HG03565 (cell line): ENCODE measurements at regions not wholly inside any gene's neighbourhood (a gene's known extent, or its start where the extent isn't known, plus 50 kb on each side); places are given as distances from the start of the nearest gene placed in this dataset.

Experiments
- ATAC-seq: cut with Tn5 transposase; IDR thresholded peaks from one replicate; pipeline ENCODE4 v1.9.1; 2021; ENCODE audit warnings: mild to moderate bottlenecking, moderate library complexity; ENCODE audit not compliant: unreplicated experiment

DNA sequence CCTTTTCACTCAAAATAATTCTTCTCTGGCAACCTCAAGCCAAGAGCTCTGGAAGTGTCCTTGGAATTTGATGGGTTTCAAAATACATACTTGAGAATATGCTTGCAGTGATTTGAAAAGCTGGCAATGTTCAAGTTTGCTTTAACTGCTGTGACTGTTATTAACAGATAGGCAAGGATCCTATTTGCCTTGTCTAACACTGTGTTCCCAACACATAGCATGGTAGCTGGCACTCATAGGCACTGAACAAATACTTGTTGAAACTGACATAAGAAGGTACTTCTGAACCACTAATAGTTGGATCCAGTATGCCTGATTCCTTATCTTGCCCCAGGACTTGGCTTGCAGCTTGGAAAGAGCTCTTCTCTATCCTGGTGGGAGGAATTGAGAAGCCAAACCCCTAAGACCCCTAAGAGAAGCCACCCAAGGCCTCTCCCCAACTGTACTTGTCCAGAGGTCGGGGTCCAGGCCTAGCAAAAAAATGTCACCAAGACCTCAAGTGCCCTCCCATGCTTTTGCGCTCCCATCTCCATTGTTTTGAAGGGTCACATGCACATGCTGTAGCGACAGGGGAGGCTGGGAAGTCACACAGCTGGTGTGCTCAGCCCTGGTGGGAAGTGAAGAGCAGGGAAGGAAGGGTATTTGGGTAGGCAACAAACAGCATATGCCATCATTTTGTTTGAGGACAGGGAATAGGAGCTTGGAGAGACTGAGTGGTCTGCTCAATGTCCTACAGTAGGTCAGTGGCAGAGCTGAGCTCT is 118.4 kb upstream of the HAAO start:
- ATAC-seq: no peak

DNA sequence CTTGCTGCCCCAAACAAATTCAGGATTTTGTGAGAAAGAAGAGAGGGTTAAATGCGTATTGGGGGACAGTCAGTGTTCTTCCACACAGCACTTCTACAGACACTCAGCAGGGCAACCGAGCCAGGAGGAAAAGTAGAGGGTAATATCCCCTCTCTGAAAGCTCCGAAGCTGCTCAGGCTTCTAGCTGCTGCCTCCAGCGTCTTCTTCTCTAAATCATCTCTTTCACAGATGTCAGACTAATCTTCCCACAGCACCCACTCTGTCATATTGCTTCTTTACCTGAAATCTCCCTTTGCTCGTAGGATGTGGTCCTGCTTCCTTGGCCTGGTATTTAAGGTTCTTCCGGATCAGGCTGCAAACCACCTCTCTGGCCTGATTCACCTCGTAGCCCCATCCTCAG is 117.6 kb upstream of the HAAO start:
- ATAC-seq: no peak

DNA sequence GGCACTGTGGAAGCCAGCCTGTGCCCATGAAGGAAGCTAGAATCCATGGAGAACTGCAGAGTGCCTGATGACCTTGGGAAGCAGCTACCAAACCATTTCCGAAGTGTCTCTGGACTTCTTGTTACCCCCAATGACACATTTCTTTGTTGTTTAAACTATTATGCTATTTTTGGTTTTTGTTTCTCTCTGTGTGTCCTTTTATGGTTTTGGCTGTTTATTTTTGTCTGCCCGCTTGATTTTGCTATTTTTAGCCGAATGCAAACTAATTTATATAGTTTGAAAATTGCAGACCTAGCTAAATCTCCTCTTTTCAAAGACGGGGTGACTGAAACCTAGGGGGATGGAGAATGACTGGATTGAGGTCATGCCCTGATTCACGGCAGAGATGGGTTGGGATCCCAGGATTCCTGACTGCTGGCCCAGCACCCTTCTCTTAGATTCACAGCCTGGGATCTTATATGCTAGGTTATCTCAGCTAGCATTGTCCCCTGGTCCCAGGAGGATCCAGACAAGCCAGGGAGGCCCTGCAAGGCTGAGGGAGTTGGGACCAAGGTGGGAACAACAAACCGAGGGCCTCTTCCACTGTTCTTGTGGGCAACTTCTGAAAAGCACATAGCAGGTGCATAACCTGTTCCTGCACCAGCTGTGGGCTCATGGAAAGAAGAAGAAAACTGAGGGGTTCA is 116.3 kb upstream of the HAAO start:
- no peak for ATAC-seq

DNA sequence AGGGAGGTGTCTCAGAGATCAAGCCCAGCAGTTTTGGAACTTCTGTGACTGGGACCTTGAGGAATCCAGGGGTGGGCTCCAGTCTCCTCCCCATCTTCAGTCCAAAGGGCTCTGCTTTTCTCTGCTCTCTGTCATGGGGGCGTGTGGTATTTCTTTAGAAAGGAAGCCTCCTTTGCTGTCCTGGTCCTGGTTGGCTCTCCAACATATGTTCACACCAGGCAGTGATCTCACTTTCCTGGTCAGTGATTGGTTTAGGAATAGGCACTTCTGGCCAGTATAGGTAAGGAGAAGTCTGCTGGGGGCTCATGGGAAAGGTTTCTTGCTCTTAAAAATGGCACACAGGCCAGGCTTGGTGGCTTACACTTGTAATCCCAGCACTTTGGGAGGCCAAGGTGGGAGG is 115.5 kb upstream of the HAAO start:
- no peak for ATAC-seq

DNA sequence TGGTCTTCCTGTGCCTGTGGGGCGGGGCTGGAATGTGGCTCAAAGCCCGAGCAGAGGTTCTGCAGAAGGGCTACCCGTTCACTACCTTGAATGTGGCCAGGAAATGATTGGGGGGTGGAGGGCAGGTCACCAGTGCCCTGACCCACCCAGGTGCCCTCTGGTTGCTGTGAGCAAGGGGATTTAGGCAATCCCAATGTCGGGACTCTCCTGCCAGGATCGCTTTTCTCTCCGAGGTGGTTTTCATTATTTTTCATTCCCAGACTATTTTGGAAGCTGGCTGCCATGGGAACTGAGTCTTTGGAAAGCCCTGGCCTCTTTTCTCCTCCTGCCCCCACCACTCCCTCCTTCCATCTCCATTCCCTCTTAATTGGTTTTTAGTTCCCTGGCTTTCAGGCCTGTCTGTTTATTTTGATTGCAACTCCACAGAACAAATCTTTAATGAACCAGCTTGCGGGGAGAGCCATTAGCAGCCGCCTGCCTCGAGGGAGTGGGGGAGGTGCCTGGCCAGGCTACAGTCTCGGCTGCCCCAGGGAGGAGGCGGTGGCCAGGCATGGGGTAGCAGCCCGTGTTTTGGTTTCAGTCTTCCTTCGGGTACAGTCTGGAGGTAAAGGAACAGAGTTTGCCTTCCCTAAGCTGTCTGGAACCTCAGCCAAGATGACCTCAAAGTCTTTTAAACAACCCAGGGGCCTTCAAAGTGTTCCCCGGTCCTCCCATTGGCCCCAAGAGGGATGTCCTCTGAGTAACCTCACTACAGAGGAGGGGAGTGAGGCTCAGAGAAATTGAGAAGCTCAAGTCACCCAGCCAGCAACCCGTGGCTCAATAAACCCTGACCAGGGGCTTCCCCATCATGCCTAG is 114.4 kb upstream of the HAAO start:
- ATAC-seq: no peak

DNA sequence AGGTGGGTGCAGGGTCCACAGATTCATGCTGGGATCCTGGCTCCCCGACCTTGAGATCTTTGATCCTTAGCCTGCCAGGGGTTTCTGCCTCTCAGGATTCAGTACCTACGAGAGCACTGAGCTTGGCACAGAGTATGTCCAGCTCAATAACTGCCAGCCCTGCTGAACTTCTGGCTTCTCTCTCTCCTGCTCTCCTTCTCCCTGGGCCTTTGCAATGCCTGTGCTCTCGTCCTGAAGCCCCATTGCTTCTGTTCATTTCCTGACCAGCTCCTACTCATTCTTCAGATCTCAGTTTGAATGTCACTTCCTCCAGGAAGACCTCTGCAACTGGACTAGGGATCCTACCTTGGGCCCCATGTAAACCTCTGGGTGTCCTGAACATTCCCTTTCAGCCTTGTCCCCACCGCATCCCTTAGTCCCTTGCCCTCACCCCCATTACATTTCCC is 113.8 kb upstream of the HAAO start:
- no peak for ATAC-seq

DNA sequence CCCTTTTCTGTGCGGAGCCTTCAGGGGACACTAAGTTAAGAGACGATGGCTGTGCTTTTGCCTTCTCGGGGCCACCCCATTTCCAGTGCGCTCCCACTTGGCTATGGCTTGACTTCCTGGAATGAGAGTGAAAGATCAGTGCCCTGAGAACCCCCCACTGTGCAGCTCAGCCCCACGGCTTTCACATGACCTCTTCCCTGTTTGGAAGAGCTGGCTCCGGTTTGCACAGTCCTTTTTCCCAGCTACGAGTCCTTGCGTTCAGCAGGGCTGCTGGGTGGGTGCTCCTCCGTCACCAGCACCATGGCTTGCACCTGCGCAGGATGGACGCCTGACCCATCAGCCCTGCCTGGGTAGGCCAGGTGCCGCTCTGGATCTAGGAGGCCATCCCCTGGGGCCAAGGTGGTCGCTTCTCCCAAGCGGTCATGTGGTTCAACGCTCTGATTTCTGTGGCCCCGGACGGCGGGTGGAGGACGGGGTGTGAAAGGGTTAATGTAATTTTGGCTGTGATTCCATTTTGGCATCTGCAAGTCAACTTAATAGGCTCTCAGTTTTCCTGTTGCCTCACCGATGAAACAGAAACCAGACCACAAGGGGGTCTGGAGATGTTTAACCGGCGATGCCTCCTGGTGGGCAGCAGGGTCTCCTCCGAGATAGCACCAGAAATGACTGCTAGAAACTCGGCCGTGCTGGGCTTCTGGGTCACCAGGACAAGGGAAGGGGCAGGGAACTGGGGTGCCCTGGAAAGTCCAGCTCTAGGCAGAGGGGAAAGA is 113.1 kb upstream of the HAAO start:
- no peak for ATAC-seq

DNA sequence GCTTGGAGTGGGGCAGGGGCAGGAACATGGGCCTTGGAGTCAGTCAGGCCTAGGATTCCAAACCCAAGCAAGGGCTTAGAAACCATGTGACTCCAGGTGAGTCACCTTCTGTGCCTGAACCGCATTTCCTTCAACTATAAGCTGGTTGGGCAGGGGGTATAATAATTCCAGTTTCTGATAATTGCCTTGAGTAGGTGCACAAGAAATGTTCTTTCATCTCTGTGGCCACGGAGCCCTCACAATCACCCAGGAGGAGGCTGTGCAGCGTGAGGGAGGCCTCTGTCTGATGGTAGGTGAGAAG is 112.1 kb upstream of the HAAO start:
- no peak for ATAC-seq

DNA sequence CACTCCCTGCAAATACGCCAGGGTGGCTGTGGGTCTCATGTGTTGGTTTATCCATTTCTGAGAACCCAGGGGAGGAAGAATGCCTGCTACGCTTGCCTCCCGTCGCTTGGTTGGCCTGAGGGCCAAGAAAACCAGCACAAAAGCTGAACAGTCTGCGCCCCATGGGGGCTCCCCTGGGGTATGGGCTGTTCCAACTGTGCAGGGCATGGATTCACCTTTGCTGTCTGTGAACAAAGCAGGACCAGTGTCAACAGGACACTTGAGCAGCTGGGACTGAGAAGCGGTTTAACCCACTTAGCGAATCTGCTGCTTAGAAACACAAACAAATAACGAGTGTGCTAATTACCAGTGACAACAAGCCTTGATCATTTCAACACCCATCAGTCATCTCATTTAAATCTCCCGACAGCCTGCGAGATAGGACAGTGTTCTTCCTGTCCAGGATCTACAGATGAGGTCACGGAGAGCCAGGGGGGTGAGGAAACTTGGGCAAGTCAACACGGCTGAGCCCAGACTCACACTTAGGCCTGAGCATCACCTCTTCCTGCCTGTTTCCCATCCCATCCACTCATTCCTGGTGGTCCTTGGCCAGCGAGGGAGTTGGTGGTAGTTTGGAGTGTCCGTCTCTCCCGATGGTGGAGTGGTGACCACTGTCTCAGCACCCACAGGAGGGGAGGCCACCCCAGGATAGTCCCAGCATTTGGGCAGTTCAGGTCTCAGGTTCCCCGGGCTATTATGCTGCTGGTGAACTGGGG is 111.6 kb upstream of the HAAO start:
- no peak for ATAC-seq

DNA sequence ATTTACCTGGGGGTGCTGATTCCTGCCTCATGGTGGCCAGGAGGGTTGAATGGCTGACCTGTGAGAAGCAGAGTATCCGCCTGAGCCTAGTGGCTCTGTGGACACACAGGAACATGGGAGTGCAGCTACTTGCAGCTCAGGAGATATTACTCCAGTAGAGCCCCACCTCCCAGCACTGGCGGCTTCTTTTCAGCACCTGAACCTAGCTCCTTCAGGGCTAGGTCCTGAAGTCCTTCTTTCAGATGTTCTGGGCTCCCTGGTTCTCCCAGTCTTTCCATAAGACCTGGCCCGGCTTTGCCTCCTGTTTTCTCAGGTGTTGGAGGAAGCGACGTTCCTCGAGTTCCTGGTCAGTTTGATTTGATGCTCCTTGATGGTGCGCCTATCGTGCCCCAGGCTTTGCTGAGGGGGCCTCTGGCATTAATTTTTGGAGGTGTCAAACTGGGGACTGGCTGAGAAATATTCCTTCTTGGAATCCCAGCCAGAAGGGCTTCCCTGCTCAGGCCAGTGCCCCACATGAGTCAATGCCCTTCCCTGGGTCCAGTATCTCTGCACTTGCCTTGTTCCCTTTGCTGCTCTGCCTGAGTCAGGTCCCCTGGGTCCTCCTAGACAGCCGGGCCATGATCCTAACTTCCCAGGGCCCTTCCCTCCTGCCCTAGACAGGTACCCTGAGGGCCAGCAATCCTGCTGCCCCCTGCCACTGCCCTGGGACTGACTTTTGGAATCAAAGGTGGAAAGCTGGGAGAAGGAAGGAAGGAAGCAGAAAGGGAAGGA is 110.7 kb upstream of the HAAO start:
- no peak for ATAC-seq

DNA sequence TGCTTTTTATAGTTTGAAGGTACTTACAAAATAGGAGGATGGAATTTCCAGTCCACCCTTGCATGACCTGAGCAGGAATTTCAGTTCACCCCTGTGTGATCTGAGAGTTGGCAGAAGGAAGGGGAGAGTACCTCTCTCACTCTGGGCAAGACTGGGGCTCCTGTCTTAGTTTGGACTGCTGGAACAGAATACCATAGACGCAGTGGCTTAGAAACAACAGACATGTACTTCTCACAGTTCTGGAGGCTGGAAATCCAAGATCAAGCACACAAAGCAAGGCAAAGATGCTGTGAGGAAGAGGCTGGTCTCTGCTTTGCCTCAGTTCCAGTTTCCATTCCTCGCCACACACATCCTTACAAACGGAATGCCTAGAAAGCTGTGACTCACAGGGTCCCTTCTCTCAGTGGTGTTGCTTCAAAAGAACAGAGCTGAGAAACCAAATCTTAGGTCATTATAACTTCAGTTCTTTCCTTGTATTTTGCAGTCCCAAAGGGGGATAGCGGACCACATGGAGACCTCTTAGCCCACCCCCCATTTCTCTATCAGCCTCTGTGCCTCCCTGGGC is 108.8 kb upstream of the HAAO start:
- ATAC-seq: no peak

DNA sequence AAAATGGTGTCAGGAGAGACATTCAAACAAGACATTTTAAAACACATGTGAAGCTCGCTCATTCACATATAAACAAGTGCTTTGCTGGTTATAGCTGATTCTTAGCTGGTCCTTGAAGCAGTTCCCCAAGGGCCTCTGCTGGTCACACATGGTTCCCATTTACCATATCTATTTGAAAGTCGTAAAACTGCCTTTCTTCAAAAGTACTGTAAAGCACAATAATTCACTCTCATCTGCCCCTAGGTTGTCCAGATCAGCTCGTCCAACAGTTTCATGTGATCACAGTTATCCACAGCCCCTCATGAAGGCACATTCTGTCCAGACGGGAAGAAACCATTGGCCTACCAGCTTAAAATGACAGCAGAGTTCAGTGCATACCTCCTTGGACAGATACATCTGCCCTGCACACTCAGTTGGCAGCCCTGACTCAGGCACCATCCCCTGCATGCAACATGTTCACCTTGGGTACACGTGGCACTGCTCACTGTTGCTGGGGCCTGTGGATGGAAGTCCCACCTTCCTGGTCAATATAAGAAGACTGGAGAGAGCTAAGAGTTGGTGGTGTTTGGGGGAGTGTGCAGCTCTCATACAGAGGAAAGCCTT is 108.0 kb upstream of the HAAO start:
- ATAC-seq: no peak

DNA sequence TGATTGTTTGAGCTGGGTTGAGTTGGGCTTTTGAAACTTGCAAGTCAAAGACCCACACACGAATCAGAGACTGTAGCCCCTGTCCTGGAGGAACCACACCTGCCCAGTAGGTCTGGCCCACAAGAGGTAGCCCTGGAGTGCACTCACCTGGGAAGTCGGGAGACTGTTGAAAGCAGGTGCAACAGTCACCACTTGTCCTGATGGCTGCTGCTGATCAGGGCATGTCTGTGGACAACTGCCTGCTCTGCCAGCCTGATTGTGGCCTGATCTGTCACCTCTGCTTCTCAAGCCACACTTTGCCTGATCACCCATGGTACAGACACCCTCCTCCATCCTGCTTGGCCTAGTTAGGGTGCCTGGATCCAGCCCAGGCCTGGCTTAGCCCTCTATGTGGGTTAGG is 105.0 kb upstream of the HAAO start:
- no peak for ATAC-seq

DNA sequence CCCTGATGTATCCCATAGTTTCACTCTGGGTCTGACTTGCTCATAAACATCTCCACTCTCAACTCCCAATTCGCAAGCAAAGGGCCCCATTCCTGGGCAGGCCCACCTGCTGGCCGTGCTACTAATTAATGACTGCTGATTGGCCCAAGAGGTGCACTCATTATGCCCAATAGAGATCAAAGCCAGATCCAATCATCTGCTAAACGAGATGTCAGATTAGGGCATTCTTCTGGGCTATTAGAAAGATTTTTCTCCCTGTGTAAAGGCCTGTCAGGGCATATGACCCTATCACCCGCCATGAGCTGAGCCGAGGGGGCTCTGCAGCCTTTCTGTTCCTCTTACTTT is 103.4 kb upstream of the HAAO start:
- ATAC-seq: no peak

DNA sequence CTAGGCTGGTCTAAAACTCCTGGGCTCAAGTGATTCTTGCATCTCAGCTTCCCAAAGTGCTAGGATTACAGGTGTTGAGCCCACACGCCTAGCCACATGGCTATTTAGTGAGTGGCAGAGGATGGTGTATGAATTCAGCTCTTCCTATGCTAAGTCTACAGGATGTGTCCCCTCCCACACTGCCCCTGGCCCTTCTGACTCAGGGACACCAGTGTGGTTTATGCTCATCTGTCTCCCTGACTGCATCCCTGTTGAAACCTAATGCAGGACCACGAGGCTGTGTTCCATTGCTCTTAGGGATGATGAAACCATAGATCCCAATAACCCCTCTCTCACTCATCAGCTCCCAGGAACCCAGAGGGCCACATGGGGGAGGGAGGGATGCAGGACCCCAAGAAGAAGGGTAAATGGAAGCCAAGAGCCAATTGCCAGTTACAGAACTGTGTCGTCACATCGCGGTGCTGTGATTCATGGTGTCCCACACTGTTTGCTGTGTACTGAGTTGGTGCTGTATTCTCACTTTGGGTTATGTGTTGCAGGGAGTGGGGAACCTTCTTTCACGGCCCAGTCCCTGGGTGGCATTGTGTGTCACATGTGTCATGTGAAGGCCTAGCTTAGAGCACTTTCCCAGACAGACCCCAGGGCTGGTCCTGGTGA is 102.9 kb upstream of the HAAO start:
- no peak for ATAC-seq

DNA sequence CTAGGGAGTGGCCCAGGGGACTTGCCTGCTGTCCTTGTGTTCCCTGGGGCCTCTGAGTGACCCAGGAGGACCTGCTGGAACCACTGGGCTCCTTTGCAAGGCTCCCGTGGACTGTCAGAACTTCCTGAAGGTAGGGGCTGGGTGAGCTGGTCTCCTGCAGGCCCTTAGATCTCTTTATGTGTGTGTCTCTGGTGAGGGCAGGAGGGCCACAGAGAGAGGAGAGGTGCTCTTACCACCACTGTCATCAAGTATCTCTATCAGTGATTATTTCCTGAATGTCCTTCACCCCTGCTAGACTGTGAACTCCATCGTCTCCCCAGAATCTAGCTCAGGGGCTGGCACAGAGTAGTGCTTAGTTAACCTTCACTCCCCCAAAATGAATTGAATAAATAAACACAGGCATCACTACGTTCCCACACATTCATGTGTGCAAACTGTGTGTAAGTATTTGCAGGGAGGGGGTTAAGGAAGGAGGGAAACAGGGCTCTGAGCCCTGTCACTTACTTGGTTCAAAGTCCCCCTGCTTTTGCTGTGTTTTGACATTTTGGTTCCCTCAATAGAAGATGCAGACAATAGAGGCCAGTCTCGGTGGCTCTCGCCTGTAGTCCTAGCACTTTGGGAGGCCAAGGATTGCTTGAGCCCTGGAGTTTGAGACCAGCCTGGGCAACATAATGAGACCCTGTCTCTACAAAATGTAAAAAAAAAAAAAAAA is 100.8 kb upstream of the HAAO start:
- no peak for ATAC-seq

DNA sequence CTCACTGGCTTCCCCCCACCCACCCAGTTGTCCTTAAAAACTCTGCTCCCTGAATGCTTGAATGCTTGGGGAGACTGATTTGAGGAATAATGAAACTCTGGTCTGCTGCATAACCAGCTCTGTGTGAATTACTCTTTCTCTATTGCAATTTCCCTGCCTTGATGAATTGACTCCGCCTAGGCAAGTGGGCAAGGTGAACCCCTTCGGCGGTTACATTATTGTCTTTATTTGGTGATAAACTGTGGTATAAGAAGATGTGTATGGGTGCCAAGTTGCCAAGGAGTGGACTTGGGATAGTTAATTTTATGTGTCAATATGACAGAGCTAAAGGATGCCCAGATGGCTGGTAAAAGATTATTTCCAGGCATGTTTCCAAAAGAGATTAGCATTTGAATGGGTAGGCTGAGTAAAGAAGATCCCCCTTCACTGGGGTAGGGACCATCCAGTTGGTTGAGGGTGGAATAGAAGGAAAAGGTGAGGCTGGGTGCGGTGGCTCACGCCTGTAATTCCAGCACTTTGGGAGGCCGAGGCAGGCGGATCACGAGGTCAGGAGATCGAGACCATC is 98.5 kb upstream of the HAAO start:
- ATAC-seq: no peak
